ENCODE measurements at regions not wholly inside any gene's neighbourhood (a gene's known extent, or its start where the extent isn't known, plus 50 kb on each side); places are given as distances from the start of the nearest gene placed in this dataset.

GRCh38 chr14:81855007-81855406, 321.4 kb upstream of the SEL1L start:
- TF ChIP-seq CTCF (IDR thresholded peaks at IDR 0.05; ENCODE audit: borderline replicate concordance, control extremely low read depth, extremely low read depth, insufficient read depth, missing control alignments), result no peak
- in situ Hi-C loops (cut with MboI; ENCODE audit: low sequenced_read_pairs, unreplicated experiment), result no loop called here
- DNase-seq (ENCODE audit: low spot score), result no peak

GRCh38 chr14:81859046-81859445, 325.4 kb upstream of the SEL1L start:
- DNase-seq (ENCODE audit: low spot score), result no peak
- in situ Hi-C loops (cut with MboI; ENCODE audit: low sequenced_read_pairs, unreplicated experiment), result no loop called here
- no peak for TF ChIP-seq CTCF (IDR thresholded peaks at IDR 0.05; ENCODE audit: borderline replicate concordance, control extremely low read depth, extremely low read depth, insufficient read depth, missing control alignments)

GRCh38 chr14:81868172-81868571, 334.5 kb upstream of the SEL1L start:
- in situ Hi-C loops (cut with MboI; ENCODE audit: low sequenced_read_pairs, unreplicated experiment), result no loop called here
- DNase-seq (ENCODE audit: low spot score), result no peak
- no peak for TF ChIP-seq CTCF (IDR thresholded peaks at IDR 0.05; ENCODE audit: borderline replicate concordance, control extremely low read depth, extremely low read depth, insufficient read depth, missing control alignments)

GRCh38 chr14:81871706-81872105, 338.1 kb upstream of the SEL1L start:
- no peak for DNase-seq (ENCODE audit: low spot score)
- in situ Hi-C loops (cut with MboI; ENCODE audit: low sequenced_read_pairs, unreplicated experiment), result no loop called here
- no peak for TF ChIP-seq CTCF (IDR thresholded peaks at IDR 0.05; ENCODE audit: borderline replicate concordance, control extremely low read depth, extremely low read depth, insufficient read depth, missing control alignments)

- DNase-seq (ENCODE audit: low spot score), result no peak
- in situ Hi-C loops (cut with MboI; ENCODE audit: low sequenced_read_pairs, unreplicated experiment), result no loop called here
- no peak for TF ChIP-seq CTCF (IDR thresholded peaks at IDR 0.05; ENCODE audit: borderline replicate concordance, control extremely low read depth, extremely low read depth, insufficient read depth, missing control alignments)
Measured at GRCh38 chr14:81884382-81884781, 350.7 kb upstream of the SEL1L start.

- DNase-seq (ENCODE audit: low spot score), result no peak
- no peak for TF ChIP-seq CTCF (IDR thresholded peaks at IDR 0.05; ENCODE audit: borderline replicate concordance, control extremely low read depth, extremely low read depth, insufficient read depth, missing control alignments)
- in situ Hi-C loops (cut with MboI; ENCODE audit: low sequenced_read_pairs, unreplicated experiment), result no loop called here
Measured at GRCh38 chr14:81886588-81886987, 352.9 kb upstream of the SEL1L start.

GRCh38 chr14:81889529-81889928, 355.9 kb upstream of the SEL1L start:
- in situ Hi-C loops (cut with MboI; ENCODE audit: low sequenced_read_pairs, unreplicated experiment), result no loop called here

More at GRCh38 chr14:81889529-81889928, 355.9 kb upstream of the SEL1L start:
- DNase-seq (ENCODE audit: low spot score), result no peak
- no peak for TF ChIP-seq CTCF (IDR thresholded peaks at IDR 0.05; ENCODE audit: borderline replicate concordance, control extremely low read depth, extremely low read depth, insufficient read depth, missing control alignments)

Measured in GM13976 (cell line).